Testis (tissue), 2 donors: ENCODE measurements at regions not wholly inside any gene's neighbourhood (a gene's known extent, or its start where the extent isn't known, plus 50 kb on each side); places are given as distances from the start of the nearest gene placed in this dataset.

ENCODE experiments used
- POLR2A ChIP-seq: fragments of 450-650 bp; IDR thresholded peaks from one replicate; pipeline ENCODE4 v1.6.1; 2017; ENCODE audit warnings: antibody characterized with exemption, mild to moderate bottlenecking, moderate library complexity
- TF ChIP-seq, protein P1 (sequence below), 3 experiments: fragments of 450-650 bp in 2 of 3; fragments of 200-600 bp in 1 of 3; sonication (generic) in 1 of 3; IDR thresholded peaks; one replicate each; pipeline ENCODE4 v1.5.1; 2016 to 2019; ENCODE audit warnings: antibody characterized with exemption in 3 of 3, mild to moderate bottlenecking in 2 of 3, moderate library complexity in 1 of 3

DNA sequence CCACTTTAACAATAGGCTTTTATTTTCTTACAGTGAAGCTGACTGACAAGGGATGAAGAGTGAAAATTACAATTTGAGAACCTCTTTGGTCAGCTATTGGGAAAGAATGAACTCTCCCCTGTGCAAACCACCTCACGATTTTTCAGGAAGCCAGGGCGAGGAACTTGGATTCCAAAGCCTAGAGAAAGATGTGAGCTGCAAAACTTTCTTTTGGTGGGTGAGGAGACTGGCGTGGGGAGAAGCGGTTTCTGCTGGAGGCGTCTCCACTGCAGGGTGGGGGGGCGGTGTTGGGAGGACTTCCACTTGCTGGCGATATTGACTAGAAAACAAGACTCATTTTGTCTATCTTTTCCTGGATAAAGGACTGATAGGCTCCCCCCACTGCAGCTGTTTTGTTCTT lies 59.3 kb upstream of the VRK1 start:
- TF ChIP-seq, protein P1, sequence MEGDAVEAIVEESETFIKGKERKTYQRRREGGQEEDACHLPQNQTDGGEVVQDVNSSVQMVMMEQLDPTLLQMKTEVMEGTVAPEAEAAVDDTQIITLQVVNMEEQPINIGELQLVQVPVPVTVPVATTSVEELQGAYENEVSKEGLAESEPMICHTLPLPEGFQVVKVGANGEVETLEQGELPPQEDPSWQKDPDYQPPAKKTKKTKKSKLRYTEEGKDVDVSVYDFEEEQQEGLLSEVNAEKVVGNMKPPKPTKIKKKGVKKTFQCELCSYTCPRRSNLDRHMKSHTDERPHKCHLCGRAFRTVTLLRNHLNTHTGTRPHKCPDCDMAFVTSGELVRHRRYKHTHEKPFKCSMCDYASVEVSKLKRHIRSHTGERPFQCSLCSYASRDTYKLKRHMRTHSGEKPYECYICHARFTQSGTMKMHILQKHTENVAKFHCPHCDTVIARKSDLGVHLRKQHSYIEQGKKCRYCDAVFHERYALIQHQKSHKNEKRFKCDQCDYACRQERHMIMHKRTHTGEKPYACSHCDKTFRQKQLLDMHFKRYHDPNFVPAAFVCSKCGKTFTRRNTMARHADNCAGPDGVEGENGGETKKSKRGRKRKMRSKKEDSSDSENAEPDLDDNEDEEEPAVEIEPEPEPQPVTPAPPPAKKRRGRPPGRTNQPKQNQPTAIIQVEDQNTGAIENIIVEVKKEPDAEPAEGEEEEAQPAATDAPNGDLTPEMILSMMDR (IDR thresholded peaks at IDR 0.05), result no peak
- no peak for TF ChIP-seq POLR2A
